Pancreas (tissue), 10 donors: ENCODE measurements at regions not wholly inside any gene's neighbourhood (a gene's known extent, or its start where the extent isn't known, plus 50 kb on each side); places are given as distances from the start of the nearest gene placed in this dataset.

Experiments used
- ATAC-seq, 4 donors: fragments of 200-7000 bp; cut with Tn5 transposase; one replicate each; pipeline versions ENCODE4 v1.8.0 to v1.9.1; 2020; ENCODE audit warnings: mild to moderate bottlenecking in 4 of 4, moderate library complexity in 4 of 4
- DNase-seq, 6 donors: peaks; one replicate each; pipeline ENCODE4 v3.0.0-alpha.2; 2020
- FAIRE-seq: peaks from 2 replicates; lab custom pipeline; 2012; peaks lifted over from hg19 to GRCh38; lab: Jason Lieb, UNC
- H3K27ac ChIP-seq, 4 donors: fragments of 200-600 bp; sonication (generic); 1 replicate in 3 of 4; 2 replicates in 1 of 4; pipeline versions ENCODE4 v1.5.0 to v1.8.0; 2020
- H3K27me3 ChIP-seq, 4 donors: fragments of 200-600 bp; one replicate each; pipeline ENCODE4 v1.8.0; 2021
- H3K36me3 ChIP-seq, 3 donors: fragments of 200-600 bp; sonication (generic) in 1 of 3; one replicate each; pipeline versions ENCODE4 v1.5.0 to v1.8.0; 2020 to 2021
- H3K4me1 ChIP-seq, 3 donors: fragments of 200-600 bp; one replicate each; pipeline ENCODE4 v1.8.0; 2021
- H3K4me3 ChIP-seq, 4 donors: fragments of 200-600 bp; sonication (generic) in 2 of 4; one replicate each; pipeline versions ENCODE4 v1.5.0 to v1.8.0; 2020 to 2021
- H3K9me3 ChIP-seq, 4 donors: fragments of 200-600 bp; one replicate each; pipeline ENCODE4 v1.8.0; 2021
- WGBS, 2 donors: extraction: QIAGEN DNeasy Blood & Tissue Kit; methylation state at CpG; one replicate each; pipeline ENCODE4 v1.1.7; 2013; 5-methylcytosine and 5-hydroxymethylcytosine counted together
- intact Hi-C, 3 donors: fragments of 100-400 bp; cut with DNase I; formaldehyde crosslinking; loops; one replicate each; pipeline versions ENCODE4 v1.11.1 to v1.14.2; 2022
- TF ChIP-seq, protein P1 (sequence below), 4 donors: fragments of 200-600 bp; sonication (generic) in 3 of 4; IDR thresholded peaks; one replicate each; pipeline versions ENCODE4 v1.5.0 to v1.8.0; 2021; ENCODE audit warnings: antibody characterized with exemption in 4 of 4
- donor health status: healthy with polysubstance abuse.
- donor health status: DM: no; HTN: no; CAD: no; lungs with moderate emphysema.
- donor health status: DM: no; HTN: no; CAD: no.
- donor health status: control.
- donor health status: control.
- donor health status: Bipolar disorder and iron deficiency.
- donor health status: DM: yes; HTN: yes; CAD: no.
- donor health status: DM: no; HTN: no; CAD: no.
- donor health status: DM: no; HTN: no; CAD: no.
- donor health status: DM: yes; HTN: yes; CAD: no.

DNA sequence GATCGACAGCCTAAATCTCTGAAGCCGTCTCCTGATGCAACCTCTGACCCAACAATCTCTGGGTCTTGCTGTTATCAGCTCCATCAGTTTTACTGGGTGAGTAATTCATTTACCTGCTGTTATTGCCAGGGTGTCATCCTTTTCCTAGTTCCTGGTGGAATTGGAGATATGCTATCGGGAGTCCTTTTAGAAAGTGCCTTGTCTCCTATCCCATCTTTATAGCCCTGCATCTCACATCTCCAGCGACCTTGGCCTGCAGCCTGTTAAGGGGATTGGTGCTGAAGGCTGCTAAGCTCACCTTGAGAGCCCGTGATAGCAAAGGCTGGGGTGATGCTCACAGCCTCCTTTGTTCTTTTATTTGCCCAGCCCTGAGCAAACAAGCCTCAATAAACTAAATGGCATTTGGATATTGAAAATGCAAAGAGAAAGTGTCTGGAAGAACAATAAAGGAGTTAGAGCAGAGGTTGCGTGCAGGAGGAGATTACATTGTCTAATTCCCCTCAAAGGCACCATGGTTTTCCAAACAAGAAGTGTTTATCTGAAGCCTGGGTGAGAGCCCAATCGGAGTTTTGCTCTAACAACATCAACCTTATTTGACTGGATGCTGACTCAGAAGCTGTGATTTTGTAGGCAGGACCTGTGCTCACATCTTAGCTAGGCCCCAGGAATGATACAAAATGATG is 101.8 kb downstream of the RPLP1 start:
- H3K27ac ChIP-seq: no peak overlapping the region
- peaks cover 0 to 13% (median 7%) of the 10 kb centered on the region in 3 donors for H3K4me1 ChIP-seq
- no peaks in the 10 kb centered on the region for H3K27me3 ChIP-seq
- no peak for FAIRE-seq
- ATAC-seq: peak in 1 of 4 donors; percentile 37
- 61 to 76% methylated on average over 7 of the region's 7 CpGs for WGBS, 2 donors
- H3K4me3 ChIP-seq: no peak overlapping the region
- H3K36me3 ChIP-seq: no peaks in the 10 kb centered on the region
- intact Hi-C loops: no loop called here
- TF ChIP-seq, protein P1, sequence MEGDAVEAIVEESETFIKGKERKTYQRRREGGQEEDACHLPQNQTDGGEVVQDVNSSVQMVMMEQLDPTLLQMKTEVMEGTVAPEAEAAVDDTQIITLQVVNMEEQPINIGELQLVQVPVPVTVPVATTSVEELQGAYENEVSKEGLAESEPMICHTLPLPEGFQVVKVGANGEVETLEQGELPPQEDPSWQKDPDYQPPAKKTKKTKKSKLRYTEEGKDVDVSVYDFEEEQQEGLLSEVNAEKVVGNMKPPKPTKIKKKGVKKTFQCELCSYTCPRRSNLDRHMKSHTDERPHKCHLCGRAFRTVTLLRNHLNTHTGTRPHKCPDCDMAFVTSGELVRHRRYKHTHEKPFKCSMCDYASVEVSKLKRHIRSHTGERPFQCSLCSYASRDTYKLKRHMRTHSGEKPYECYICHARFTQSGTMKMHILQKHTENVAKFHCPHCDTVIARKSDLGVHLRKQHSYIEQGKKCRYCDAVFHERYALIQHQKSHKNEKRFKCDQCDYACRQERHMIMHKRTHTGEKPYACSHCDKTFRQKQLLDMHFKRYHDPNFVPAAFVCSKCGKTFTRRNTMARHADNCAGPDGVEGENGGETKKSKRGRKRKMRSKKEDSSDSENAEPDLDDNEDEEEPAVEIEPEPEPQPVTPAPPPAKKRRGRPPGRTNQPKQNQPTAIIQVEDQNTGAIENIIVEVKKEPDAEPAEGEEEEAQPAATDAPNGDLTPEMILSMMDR (IDR thresholded peaks at IDR 0.05): no peak
- DNase-seq: no peak
- H3K9me3 ChIP-seq: no peaks in the 10 kb centered on the region

DNA sequence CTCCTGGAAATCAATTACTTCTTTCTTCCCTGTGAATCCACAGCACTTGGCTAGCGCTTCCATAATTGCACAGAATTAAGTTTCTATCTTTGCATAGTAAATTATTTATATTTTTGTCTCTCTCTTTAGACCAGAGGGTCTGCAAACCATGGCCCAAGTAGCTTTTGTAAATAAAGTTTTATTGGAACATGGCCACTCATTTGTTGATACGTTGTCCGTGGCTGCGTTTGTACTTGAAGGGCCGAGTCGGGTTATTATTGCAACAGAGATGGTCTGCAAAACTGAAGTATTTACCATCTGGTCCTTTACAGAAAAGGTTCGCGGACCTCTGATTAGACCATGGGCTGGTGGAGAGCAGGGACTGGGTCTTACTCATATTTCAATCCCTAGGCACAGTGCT is 102.5 kb downstream of the RPLP1 start:
- peaks cover 0 to 13% (median 7%) of the 10 kb centered on the region in 3 donors for H3K4me1 ChIP-seq
- intact Hi-C loops: no loop called here
- no peak for DNase-seq
- H3K9me3 ChIP-seq: no peaks in the 10 kb centered on the region
- TF ChIP-seq, protein P1 (IDR thresholded peaks at IDR 0.05): no peak
- no peaks in the 10 kb centered on the region for H3K27me3 ChIP-seq
- WGBS, 2 donors: 96 to 97% methylated on average over 8 of the region's 8 CpGs
- no peaks in the 10 kb centered on the region for H3K36me3 ChIP-seq
- no peak for ATAC-seq
- no peak for FAIRE-seq
- no peak overlapping the region for H3K4me3 ChIP-seq
- H3K27ac ChIP-seq: no peak overlapping the region

DNA sequence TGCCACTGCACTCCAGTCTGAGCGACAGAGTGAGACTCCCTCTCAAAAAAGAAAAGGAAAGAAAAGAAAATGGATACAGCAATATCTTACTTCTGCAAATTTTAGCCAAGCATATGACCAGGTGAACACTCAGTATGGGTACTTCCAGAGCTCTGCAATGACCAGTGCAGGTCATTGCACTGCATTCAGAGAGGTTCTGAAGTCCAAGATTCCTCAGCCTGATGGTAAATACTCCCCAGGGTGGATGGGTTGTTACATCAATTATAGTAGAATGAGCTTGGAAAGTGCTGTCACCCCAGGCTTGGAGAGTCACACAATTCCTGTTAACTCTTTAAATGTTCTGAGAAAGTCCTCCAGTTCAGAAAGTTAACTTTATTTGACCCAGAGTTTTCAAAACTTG is 103.7 kb downstream of the RPLP1 start:
- intact Hi-C loops: no loop called here
- 94 to 97% methylated on average over 1 of the region's 1 CpG for WGBS, 2 donors
- no peak for FAIRE-seq
- no peaks in the 10 kb centered on the region for H3K36me3 ChIP-seq
- peaks cover 7 to 25% (median 7%) of the 10 kb centered on the region in 3 donors for H3K4me1 ChIP-seq
- ATAC-seq: no peak
- no peaks in the 10 kb centered on the region for H3K9me3 ChIP-seq
- peak overlapping the region in 1 of 4 donors; percentile 45 for H3K27ac ChIP-seq
- DNase-seq: no peak
- no peaks in the 10 kb centered on the region for H3K27me3 ChIP-seq
- TF ChIP-seq, protein P1 (IDR thresholded peaks at IDR 0.05): no peak
- no peak overlapping the region for H3K4me3 ChIP-seq

DNA sequence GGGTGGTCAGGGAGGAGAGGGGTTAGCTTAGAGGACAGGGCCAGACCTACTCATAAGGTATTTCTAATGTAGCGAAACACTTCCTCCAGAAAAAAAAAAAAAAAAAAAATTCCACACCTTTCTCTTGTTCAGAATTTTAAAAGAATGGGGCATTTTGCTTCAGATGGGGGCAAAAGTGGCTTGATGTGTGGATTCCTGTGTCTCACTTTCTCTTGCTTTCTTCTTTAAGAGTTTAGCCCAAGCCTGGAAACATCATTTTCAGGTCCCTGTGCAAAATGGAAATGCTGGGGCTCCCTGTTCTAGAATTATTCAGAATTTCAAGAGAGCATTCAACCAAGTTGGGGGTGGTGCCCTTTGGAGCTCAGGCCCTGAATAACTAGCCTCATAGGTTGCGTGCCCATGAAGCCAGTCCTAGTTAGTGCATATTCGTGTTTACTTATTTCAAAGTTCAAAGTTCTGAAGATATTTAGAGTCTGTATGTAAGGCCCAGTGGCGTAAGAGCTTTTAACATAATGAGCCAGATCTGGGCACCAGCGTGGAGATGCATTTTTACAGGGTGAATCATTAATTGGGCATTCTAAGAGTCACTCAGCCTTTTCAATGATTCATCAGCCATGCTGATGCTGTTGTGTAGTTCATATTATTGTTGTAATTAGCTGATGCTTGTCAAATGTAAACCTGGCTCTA is 104.5 kb downstream of the RPLP1 start:
- H3K4me1 ChIP-seq: peaks cover 9 to 33% (median 13%) of the 10 kb centered on the region in 3 donors
- ATAC-seq (peak; percentile 70 to 78 (median 72)), DNase-seq (peak in 1 of 6 donors; percentile 49), FAIRE-seq (peak; percentile 43)
- WGBS, 2 donors: 35 to 42% methylated on average over 5 of the region's 5 CpGs
- H3K27me3 ChIP-seq: no peaks in the 10 kb centered on the region
- intact Hi-C loops: no loop called here
- H3K36me3 ChIP-seq: no peaks in the 10 kb centered on the region
- no peaks in the 10 kb centered on the region for H3K9me3 ChIP-seq
- no peak overlapping the region for H3K4me3 ChIP-seq
- peak overlapping the region in 3 of 4 donors; percentile 3 to 45 (median 33) for H3K27ac ChIP-seq
- TF ChIP-seq, protein P1 (IDR thresholded peaks at IDR 0.05): no peak
